ENCODE measurements at regions not wholly inside any gene's neighbourhood (a gene's known extent, or its start where the extent isn't known, plus 50 kb on each side); places are given as distances from the start of the nearest gene placed in this dataset.
"Not testable (repeated sequence)": the region's sequence is repeated elsewhere in the genome, so short reads cannot be mapped to it uniquely, and the experiment has no call there.

DNA sequence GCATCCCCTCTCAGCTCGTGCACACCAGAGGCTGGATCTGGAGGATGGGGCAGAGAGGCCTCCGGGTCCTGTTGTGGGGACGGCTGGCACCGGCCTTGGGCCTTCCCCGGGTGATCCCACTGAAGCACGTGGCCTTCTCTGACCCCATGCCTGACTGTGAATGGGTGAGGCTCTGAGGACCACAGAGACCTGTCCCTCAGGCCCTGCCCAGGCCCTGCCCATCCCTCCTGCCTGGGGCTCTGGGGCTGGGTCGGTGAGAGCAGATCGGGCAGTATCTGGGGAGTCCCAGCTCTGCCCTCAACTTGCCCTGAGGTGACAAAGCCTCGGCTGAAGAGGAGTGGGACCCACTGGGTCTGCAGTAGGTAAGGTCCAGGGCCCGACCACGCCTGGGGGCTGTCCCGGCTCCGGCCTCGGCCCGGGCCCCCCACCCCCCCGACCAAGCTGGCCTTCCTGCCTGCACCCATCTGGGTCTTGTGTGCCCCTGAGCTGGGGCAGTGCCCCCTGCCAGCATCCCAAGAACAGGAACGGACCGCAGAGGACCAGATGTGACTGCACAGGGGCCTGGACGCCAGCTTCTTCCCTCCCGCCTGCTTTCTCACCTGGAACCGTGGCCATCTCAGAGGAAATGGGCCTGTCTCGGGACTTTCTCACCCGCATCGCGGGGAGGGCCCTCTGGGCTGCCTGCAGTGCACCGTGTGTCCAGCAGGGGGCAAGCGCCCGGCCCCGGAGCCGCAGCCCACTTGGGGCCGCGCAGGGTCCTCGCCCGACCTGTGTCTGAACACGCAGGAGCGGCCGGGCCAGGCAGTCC, 255.9 kb downstream of the PARP8 start:
- not testable (repeated sequence) for TF ChIP-seq POLR2A (IDR thresholded peaks at IDR 0.05; ENCODE audit: low read length); GATA1 (IDR thresholded peaks at IDR 0.05; ENCODE audit: low read depth, low read length)
